T-helper 2 cell treated with Interferon-gamma antibody and Interleukin-4, amounts not matched to agents 5 μg/mL and 100 μg/mL, for 36 hours (primary cell): ENCODE measurements at regions not wholly inside any gene's neighbourhood (a gene's known extent, or its start where the extent isn't known, plus 50 kb on each side); places are given as distances from the start of the nearest gene placed in this dataset.

Experiments
- DNase-seq: peaks from one replicate; pipeline ENCODE4 v3.0.0; 2021; ENCODE audit warnings: low spot score
- H3K27ac Mint-ChIP-seq: one replicate; pipeline ENCODE4 v1.8.0; 2021; ENCODE audit warnings: mild to moderate bottlenecking, mixed read lengths
- H3K27me3 Mint-ChIP-seq: one replicate; pipeline ENCODE4 v1.8.0; 2021; ENCODE audit warnings: low read depth, mixed read lengths
- H3K36me3 Mint-ChIP-seq: one replicate; pipeline ENCODE4 v1.8.0; 2021; ENCODE audit warnings: low read depth, mixed read lengths
- H3K4me1 Mint-ChIP-seq: one replicate; pipeline ENCODE4 v1.8.0; 2021; ENCODE audit warnings: low read depth, mixed read lengths
- H3K4me3 Mint-ChIP-seq: one replicate; pipeline ENCODE4 v1.8.0; 2022; ENCODE audit warnings: mild to moderate bottlenecking, moderate library complexity, mixed read lengths
- H3K9me3 Mint-ChIP-seq: one replicate; pipeline ENCODE4 v1.8.0; 2021; ENCODE audit warnings: mixed read lengths

- DNase-seq, result no peak
- Mint-ChIP-seq H3K27ac (no peak overlapping the region), H3K27me3 (no peaks in the 10 kb centered on the region), H3K9me3 (peaks cover 27% of the 10 kb centered on the region), H3K4me1 (no peaks in the 10 kb centered on the region), H3K36me3 (no peaks in the 10 kb centered on the region), H3K4me3 (no peak overlapping the region)
Measured at GRCh38 chr4:32334759-32335158, 1614.6 kb downstream of the PCDH7 start.

- no peaks in the 10 kb centered on the region for H3K4me1 Mint-ChIP-seq
- no peak overlapping the region for H3K27ac Mint-ChIP-seq
- H3K9me3 Mint-ChIP-seq, result peaks cover 41% of the 10 kb centered on the region
- DNase-seq, result no peak
- no peaks in the 10 kb centered on the region for H3K27me3 Mint-ChIP-seq
- H3K4me3 Mint-ChIP-seq, result no peak overlapping the region
- H3K36me3 Mint-ChIP-seq, result no peaks in the 10 kb centered on the region
Measured at GRCh38 chr4:32337403-32337802, 1617.2 kb downstream of the PCDH7 start.

GRCh38 chr4:32340591-32340990 lies 1620.4 kb downstream of the PCDH7 start:
- DNase-seq, result no peak
- Mint-ChIP-seq H3K27me3 (no peaks in the 10 kb centered on the region), H3K36me3 (no peaks in the 10 kb centered on the region), H3K9me3 (peaks cover 34% of the 10 kb centered on the region), H3K4me1 (no peaks in the 10 kb centered on the region), H3K27ac (no peak overlapping the region), H3K4me3 (no peak overlapping the region)

- no peak overlapping the region for H3K4me3 Mint-ChIP-seq
- H3K9me3 Mint-ChIP-seq, result peaks cover 32% of the 10 kb centered on the region
- no peaks in the 10 kb centered on the region for H3K4me1 Mint-ChIP-seq
- no peaks in the 10 kb centered on the region for H3K27me3 Mint-ChIP-seq
- H3K27ac Mint-ChIP-seq, result no peak overlapping the region
- DNase-seq, result no peak
- H3K36me3 Mint-ChIP-seq, result no peaks in the 10 kb centered on the region
Measured at GRCh38 chr4:32341342-32341741, 1621.2 kb downstream of the PCDH7 start.

- no peaks in the 10 kb centered on the region for H3K36me3 Mint-ChIP-seq
- H3K9me3 Mint-ChIP-seq, result peaks cover 34% of the 10 kb centered on the region
- H3K27me3 Mint-ChIP-seq, result no peaks in the 10 kb centered on the region
- no peak overlapping the region for H3K27ac Mint-ChIP-seq
- H3K4me3 Mint-ChIP-seq, result no peak overlapping the region
- no peak for DNase-seq
- H3K4me1 Mint-ChIP-seq, result no peaks in the 10 kb centered on the region
Measured at GRCh38 chr4:32342054-32342453, 1621.9 kb downstream of the PCDH7 start.

DNA sequence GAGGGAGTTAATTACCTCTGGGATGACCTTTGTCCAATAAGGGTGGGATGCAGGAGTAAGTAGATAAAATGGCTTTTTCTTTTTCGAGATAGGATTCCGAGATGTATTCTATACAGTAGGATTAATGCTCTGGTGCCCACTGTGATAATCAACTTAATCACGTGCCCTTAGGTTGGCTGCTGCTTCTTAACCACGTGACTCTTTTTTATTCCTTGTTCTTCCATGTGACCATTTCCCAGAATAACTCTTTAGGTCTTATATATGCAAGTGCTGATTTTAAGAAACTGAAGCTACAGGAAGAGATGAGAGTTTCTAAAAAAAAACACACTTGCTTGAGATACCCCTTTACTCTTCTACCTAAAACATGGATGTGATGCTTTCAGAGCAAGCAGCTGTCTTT lies 1628.9 kb downstream of the PCDH7 start:
- Mint-ChIP-seq H3K36me3 (no peaks in the 10 kb centered on the region), H3K4me1 (no peaks in the 10 kb centered on the region), H3K9me3 (peaks cover 28% of the 10 kb centered on the region)

GRCh38 chr4:32374206-32374605 lies 1654.0 kb downstream of the PCDH7 start:
- DNase-seq, result no peak
- Mint-ChIP-seq H3K4me3 (no peak overlapping the region), H3K36me3 (no peaks in the 10 kb centered on the region), H3K27me3 (no peaks in the 10 kb centered on the region), H3K9me3 (peaks cover 34% of the 10 kb centered on the region), H3K27ac (no peak overlapping the region), H3K4me1 (no peaks in the 10 kb centered on the region)

More for the DNA sequence above, 1628.9 kb downstream of the PCDH7 start:
- Mint-ChIP-seq H3K27me3 (no peaks in the 10 kb centered on the region), H3K27ac (no peak overlapping the region), H3K4me3 (no peak overlapping the region)
- no peak for DNase-seq

GRCh38 chr4:32393806-32394205 lies 1673.6 kb downstream of the PCDH7 start:
- H3K36me3 Mint-ChIP-seq, result no peaks in the 10 kb centered on the region
- no peaks in the 10 kb centered on the region for H3K27me3 Mint-ChIP-seq
- DNase-seq, result no peak

DNA sequence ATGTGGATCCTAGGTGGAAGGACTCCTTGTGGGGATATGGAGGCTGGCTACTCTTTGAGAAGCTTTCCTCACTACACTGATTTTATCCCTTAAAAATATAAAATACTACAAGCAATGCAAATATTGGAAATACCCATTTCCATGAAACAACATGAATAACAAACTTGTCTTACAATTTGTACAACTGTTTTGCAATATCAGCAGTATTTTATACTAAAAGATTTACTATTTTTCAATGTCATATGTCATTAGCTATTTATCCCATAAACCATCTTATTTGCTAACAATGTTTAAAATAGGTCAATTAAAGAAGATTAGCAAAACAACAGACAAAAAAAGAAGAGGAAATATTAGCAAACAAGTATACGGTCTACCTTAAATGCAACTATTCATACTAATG lies 1674.1 kb downstream of the PCDH7 start:
- H3K9me3 Mint-ChIP-seq, result peaks cover 30% of the 10 kb centered on the region
- no peaks in the 10 kb centered on the region for H3K27me3 Mint-ChIP-seq
- no peaks in the 10 kb centered on the region for H3K36me3 Mint-ChIP-seq
- no peaks in the 10 kb centered on the region for H3K4me1 Mint-ChIP-seq
- H3K4me3 Mint-ChIP-seq, result no peak overlapping the region
- no peak for DNase-seq
- H3K27ac Mint-ChIP-seq, result no peak overlapping the region

More at GRCh38 chr4:32393806-32394205, 1673.6 kb downstream of the PCDH7 start:
- Mint-ChIP-seq H3K4me1 (no peaks in the 10 kb centered on the region), H3K4me3 (no peak overlapping the region), H3K27ac (no peak overlapping the region), H3K9me3 (peaks cover 31% of the 10 kb centered on the region)

- peaks cover 29% of the 10 kb centered on the region for H3K9me3 Mint-ChIP-seq
- no peak for DNase-seq
- no peaks in the 10 kb centered on the region for H3K27me3 Mint-ChIP-seq
- no peaks in the 10 kb centered on the region for H3K4me1 Mint-ChIP-seq
- no peaks in the 10 kb centered on the region for H3K36me3 Mint-ChIP-seq
- no peak overlapping the region for H3K27ac Mint-ChIP-seq
- no peak overlapping the region for H3K4me3 Mint-ChIP-seq
Measured at GRCh38 chr4:32396507-32397070, 1676.4 kb downstream of the PCDH7 start.

DNA sequence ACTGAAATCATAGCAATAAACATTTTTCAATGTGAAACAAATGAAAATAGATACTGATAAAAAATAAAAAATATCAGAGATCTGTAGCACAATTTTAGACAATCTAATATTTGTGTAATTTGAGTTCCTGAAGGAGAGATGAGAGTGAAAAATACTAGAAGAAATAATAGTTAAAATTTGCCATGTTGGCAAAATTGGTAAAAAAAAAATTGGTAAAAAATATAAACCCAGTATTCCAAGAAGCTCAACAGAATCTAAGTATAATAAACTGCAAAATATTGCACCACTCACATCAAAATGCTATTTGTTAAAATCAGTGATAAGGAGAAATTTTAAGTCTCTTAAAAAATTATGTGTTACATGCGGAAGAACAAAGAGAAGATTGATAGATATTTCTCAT lies 1680.7 kb downstream of the PCDH7 start:
- no peaks in the 10 kb centered on the region for H3K27me3 Mint-ChIP-seq
- no peak overlapping the region for H3K27ac Mint-ChIP-seq

DNA sequence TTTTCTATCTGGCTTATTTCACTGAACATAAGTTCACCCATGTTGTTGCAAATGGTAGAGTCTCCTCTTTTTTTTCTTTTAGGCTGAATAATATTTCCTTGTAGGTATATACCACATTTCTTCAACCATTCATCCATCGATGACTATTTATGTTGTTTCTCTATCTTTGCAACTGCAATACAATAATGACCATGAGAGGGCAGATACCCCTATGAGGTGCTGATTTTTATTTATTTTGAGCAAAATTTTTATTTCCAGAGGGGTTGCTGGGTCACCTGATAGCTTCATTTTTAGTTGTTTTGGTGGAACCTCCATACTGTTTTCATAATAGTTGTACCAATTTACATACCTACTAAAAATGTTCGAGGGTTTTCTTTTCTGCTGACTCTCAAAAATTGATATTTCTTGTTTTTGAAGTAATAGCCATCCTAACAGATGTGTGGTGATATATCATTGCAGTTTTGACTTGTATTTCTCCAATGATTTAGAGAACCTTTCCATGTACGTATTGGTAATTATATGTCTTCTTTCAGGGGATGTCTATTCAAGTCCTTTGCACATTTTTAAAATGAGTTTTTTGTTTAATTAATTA lies 1697.0 kb downstream of the PCDH7 start:
- Mint-ChIP-seq H3K9me3 (peaks cover 39% of the 10 kb centered on the region), H3K27me3 (no peaks in the 10 kb centered on the region), H3K4me1 (no peaks in the 10 kb centered on the region), H3K4me3 (no peak overlapping the region), H3K27ac (no peak overlapping the region), H3K36me3 (no peaks in the 10 kb centered on the region)
- no peak for DNase-seq

More for the DNA sequence above, 1680.7 kb downstream of the PCDH7 start:
- Mint-ChIP-seq H3K4me3 (no peak overlapping the region), H3K4me1 (no peaks in the 10 kb centered on the region), H3K36me3 (no peaks in the 10 kb centered on the region), H3K9me3 (peaks cover 36% of the 10 kb centered on the region)
- DNase-seq, result no peak

DNA sequence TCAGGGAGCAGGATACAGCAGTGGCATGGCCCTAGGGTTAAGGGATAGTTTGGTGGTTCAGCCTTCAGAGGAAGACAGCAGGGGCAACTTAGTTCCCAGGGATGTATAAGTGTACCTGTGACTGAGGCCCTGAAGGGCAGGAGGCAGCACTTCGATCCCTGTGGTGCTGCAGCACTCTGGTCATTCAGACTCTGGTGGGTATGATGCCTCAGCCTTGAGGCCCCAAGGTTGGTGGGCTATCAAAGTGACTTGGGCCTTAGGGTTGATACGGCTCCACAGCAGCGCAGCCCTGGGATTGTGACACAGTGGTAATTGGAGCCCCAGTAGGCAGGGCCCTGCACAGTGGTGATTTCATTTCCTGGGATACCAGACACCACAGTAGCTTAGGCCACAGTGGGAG lies 1703.1 kb downstream of the PCDH7 start:
- DNase-seq, result no peak
- Mint-ChIP-seq H3K27ac (no peak overlapping the region), H3K27me3 (no peaks in the 10 kb centered on the region), H3K4me1 (no peaks in the 10 kb centered on the region), H3K4me3 (no peak overlapping the region), H3K9me3 (peaks cover 47% of the 10 kb centered on the region), H3K36me3 (no peaks in the 10 kb centered on the region)

DNA sequence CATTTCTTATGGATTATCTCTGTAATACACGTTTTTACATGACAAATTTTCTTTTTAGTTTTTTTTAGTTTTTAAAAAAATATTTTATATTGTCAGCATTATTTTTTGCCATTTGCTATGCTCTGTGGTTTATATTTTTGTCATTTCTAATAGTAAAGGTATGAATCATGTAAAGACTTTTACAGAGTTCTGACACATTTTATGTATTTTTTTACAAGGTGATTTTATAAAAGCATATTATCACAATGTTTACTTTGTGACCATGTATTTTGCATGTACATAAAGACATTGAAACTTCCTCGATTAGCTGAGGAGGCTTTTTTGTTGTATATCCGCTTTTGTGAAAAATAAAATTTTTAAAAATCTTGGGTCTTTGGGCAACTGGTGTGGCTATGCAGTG lies 1705.1 kb downstream of the PCDH7 start:
- Mint-ChIP-seq H3K4me3 (no peak overlapping the region), H3K36me3 (no peaks in the 10 kb centered on the region), H3K27me3 (no peaks in the 10 kb centered on the region), H3K27ac (no peak overlapping the region), H3K9me3 (peaks cover 47% of the 10 kb centered on the region), H3K4me1 (no peaks in the 10 kb centered on the region)
- no peak for DNase-seq

DNA sequence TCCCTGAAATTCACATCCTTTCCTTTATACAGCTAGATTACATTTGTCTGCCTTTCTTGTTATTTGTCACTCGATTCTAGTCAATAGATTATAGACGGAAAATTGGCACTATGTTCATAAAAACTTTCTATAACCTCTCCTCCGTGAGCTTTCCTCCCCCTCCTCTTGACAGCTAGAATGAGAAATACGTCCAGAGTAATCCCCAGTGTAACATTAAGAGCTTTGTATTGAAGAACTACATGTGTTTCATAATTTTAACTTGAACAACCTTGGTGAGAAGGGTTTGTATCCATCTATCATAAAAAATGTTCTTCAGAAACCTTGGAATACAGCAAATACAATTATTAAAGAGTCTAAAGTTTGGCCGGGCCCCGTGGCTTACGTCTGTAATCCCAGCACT lies 1707.4 kb downstream of the PCDH7 start:
- Mint-ChIP-seq H3K9me3 (peaks cover 42% of the 10 kb centered on the region), H3K36me3 (no peaks in the 10 kb centered on the region), H3K27me3 (no peaks in the 10 kb centered on the region), H3K27ac (no peak overlapping the region), H3K4me1 (no peaks in the 10 kb centered on the region), H3K4me3 (no peak overlapping the region)
- DNase-seq, result no peak
